ENCODE measurements at regions not wholly inside any gene's neighbourhood (a gene's known extent, or its start where the extent isn't known, plus 50 kb on each side); places are given as distances from the start of the nearest gene placed in this dataset.

- TF ChIP-seq EZH2 (IDR thresholded peaks at IDR 0.05): no peak
- TF ChIP-seq POLR2AphosphoS5 (IDR thresholded peaks at IDR 0.05; ENCODE audit: borderline replicate concordance, low read depth, low read length): no peak
- TF ChIP-seq FOXP2 (optimal IDR thresholded peaks at IDR 0.05; ENCODE audit: control extremely low read depth, extremely low read length, insufficient read depth): no peak
Observed at GRCh38 chr13:105462098-105462497, 1073.4 kb downstream of the EFNB2 start.

All from SK-N-MC (cell line).